Skeletal muscle tissue (tissue), 3 donors: ENCODE measurements at regions not wholly inside any gene's neighbourhood (a gene's known extent, or its start where the extent isn't known, plus 50 kb on each side); places are given as distances from the start of the nearest gene placed in this dataset.

ENCODE experiments used
- H3K27ac ChIP-seq: one replicate; pipeline ENCODE4 v1.7.0; 2013; ENCODE audit warnings: mild to moderate bottlenecking, low read depth, low read length, inconsistent platforms
- H3K27me3 ChIP-seq, 3 donors: one replicate each; pipeline ENCODE4 v1.7.0; 2013; ENCODE audit warnings: low read length in 3 of 3; ENCODE audit not compliant: control insufficient read depth in 3 of 3, insufficient read depth in 3 of 3
- H3K36me3 ChIP-seq, 3 donors: one replicate each; pipeline ENCODE4 v1.7.0; 2013; ENCODE audit warnings: low read length in 3 of 3; ENCODE audit not compliant: control insufficient read depth in 3 of 3, insufficient read depth in 3 of 3
- H3K4me1 ChIP-seq, 3 donors: one replicate each; pipeline ENCODE4 v1.7.0; 2013; ENCODE audit warnings: low read length in 3 of 3, mild to moderate bottlenecking in 3 of 3; ENCODE audit not compliant: control insufficient read depth in 3 of 3, insufficient read depth in 3 of 3
- H3K4me3 ChIP-seq, 3 donors: one replicate each; pipeline ENCODE4 v1.7.0; 2013; ENCODE audit warnings: low read length in 3 of 3
- H3K9ac ChIP-seq, 3 donors: one replicate each; pipeline ENCODE4 v1.7.0; 2013; ENCODE audit warnings: low read length in 3 of 3, mild to moderate bottlenecking in 3 of 3, moderate library complexity in 2 of 3, low read depth in 1 of 3
- H3K9me3 ChIP-seq, 3 donors: one replicate each; pipeline ENCODE4 v1.7.0; 2013; ENCODE audit warnings: low read length in 3 of 3; ENCODE audit not compliant: control insufficient read depth in 3 of 3
- donor health status: Osteomylitis.

DNA sequence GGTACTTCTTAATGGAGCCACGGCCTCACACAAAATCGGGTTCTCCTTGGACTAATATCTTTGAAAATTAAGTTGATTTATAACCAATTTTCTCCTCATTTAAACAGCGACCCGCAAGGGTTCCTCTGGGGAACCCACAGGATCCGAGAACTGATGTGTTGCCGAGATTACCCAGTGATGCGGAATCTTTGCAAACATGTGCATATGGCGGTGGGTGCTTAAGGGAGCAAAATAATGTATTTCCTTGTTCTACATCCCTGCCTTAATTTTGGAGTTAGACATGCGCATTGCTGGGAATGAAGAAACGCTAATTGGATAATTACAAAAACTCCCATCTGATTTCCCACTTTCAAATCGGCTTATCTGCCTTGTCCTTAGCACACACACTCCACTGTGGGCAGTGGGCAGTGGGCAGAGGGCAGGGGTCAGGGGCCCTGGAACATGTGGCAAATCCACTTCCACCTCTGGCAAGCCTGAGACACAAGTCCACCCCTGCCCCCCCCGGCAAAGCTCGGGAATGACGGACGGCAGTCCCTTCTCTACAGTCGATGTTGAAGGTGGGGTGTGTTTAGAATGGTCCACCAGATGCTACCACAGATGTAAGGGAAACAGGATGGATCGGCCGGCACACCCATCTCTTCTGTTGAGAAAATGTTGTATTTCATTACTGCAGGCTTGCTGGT is 137.4 kb upstream of the CDH4 start:
- no peaks in the 10 kb centered on the region for H3K4me1 ChIP-seq
- no peak overlapping the region for H3K4me3 ChIP-seq
- no peaks in the 10 kb centered on the region for H3K9me3 ChIP-seq
- no peaks in the 10 kb centered on the region for H3K36me3 ChIP-seq
- H3K27ac ChIP-seq = no peak overlapping the region
- H3K27me3 ChIP-seq = peaks cover under 1 to 12% (median 6%) of the 10 kb centered on the region in 3 donors
- no peak overlapping the region for H3K9ac ChIP-seq

- Histone ChIP-seq H3K36me3 (no peaks in the 10 kb centered on the region), H3K27ac (no peak overlapping the region), H3K27me3 (peaks cover 5 to 12% (median 6%) of the 10 kb centered on the region in 3 donors), H3K9ac (no peak overlapping the region), H3K4me3 (no peak overlapping the region), H3K4me1 (no peaks in the 10 kb centered on the region), H3K9me3 (no peaks in the 10 kb centered on the region)
These were observed 136.5 kb upstream of the CDH4 start for GRCh38 chr20:61115364-61116065.

DNA sequence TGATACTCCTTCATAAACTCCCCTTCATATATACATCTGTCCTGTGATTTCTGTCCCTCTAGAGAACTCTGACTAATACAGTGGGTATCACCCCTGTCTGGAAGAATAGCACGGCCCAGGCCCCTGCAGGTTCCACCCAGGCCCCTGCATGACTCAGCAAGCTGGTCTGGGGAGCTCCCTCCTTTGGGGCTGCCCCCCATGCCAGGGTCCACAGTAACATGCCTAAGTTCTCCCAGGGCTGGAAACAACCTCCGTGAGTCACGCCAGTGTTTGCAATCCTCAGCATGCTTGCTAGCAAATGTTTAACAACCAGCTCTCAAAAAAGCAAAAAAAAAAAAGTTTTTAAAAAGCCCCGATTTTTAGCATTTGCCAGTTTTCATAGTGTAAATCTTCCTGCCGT is 134.3 kb upstream of the CDH4 start:
- H3K9me3 ChIP-seq = no peaks in the 10 kb centered on the region
- no peak overlapping the region for H3K4me3 ChIP-seq
- peaks cover 5 to 14% (median 6%) of the 10 kb centered on the region in 3 donors for H3K27me3 ChIP-seq
- no peaks in the 10 kb centered on the region for H3K36me3 ChIP-seq
- no peak overlapping the region for H3K27ac ChIP-seq
- no peak overlapping the region for H3K9ac ChIP-seq
- no peaks in the 10 kb centered on the region for H3K4me1 ChIP-seq

DNA sequence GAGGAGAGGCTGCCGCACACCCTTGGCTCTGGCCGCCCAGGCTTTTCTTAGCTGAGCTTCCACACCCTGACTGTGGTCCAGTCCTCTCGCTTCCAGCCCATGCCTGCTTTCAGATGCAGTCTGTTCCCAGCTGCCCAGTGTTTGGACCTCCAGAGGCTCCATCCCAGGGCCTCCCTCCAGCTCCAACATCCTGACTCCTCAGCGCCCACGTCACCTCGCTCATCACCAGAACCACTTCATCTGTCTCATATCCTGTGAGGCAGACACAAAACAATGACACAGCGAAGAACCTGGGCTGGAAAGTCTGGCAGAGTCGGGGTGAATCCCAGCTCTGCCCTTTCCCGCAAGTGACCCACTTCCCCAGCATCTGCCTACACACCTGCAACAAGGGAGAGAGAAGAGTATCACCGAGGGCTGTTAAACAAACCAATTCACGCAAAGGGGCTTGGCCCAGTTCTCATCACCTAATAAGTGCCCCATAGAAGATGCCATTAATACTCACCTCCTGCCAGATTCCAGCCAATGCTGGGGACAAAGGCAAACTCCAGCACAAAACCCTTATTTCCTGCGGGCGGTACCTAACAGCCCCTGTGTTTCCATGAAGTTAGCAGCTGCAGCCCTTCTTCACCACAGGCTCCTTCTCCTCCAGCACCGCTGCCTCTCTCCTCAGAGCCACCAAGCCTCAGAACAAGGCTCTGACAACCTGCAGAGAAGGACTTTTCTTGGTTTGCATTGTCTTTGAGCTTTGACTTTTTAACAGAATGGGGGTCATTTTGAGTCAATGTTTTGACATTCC is 133.4 kb upstream of the CDH4 start:
- H3K9me3 ChIP-seq = no peaks in the 10 kb centered on the region

GRCh38 chr20:61119273-61119672 is 132.8 kb upstream of the CDH4 start:
- Histone ChIP-seq H3K27me3 (peaks cover 4 to 8% (median 5%) of the 10 kb centered on the region in 3 donors), H3K4me1 (no peaks in the 10 kb centered on the region), H3K9ac (no peak overlapping the region), H3K36me3 (no peaks in the 10 kb centered on the region), H3K27ac (no peak overlapping the region), H3K9me3 (no peaks in the 10 kb centered on the region), H3K4me3 (no peak overlapping the region)

More for the DNA sequence above, 133.4 kb upstream of the CDH4 start:
- no peak overlapping the region for H3K27ac ChIP-seq
- peaks cover 5 to 11% (median 6%) of the 10 kb centered on the region in 3 donors for H3K27me3 ChIP-seq
- no peak overlapping the region for H3K9ac ChIP-seq
- no peaks in the 10 kb centered on the region for H3K36me3 ChIP-seq
- H3K4me1 ChIP-seq = no peaks in the 10 kb centered on the region
- no peak overlapping the region for H3K4me3 ChIP-seq

DNA sequence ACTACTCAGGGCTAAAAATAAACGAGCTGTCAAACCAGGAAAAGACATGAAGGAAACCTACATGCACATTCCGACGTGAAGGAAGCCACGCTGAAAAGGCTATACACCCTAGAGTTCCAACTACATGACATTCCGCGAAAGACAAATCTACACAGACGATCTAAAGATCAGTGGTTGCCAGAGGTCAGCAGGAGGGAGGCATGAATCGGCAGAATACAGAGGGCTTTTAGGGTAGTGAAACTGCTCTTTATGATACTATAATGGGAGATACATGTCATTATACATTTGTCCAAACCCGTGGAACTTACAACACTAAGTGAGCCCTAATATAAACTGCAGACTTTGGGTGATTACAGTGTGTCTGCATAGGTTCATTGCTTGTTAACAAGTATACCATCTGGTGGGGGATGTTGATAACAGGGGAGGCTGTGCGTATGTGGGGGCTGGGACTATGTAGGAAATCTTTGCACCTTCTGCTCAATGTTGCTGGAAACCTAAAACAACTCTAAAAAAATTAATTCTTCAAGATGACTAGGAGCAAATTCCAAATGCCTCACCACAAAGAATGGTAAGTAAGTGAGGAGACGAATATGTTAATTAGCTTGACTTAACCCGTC is 132.2 kb upstream of the CDH4 start:
- Histone ChIP-seq H3K27ac (no peak overlapping the region), H3K9ac (no peak overlapping the region), H3K27me3 (peaks cover 4 to 6% (median 5%) of the 10 kb centered on the region in 3 donors), H3K4me3 (no peak overlapping the region), H3K9me3 (no peaks in the 10 kb centered on the region), H3K36me3 (no peaks in the 10 kb centered on the region), H3K4me1 (no peaks in the 10 kb centered on the region)

GRCh38 chr20:61120595-61121515 is 131.2 kb upstream of the CDH4 start:
- Histone ChIP-seq H3K27ac (no peak overlapping the region), H3K9me3 (no peaks in the 10 kb centered on the region)

DNA sequence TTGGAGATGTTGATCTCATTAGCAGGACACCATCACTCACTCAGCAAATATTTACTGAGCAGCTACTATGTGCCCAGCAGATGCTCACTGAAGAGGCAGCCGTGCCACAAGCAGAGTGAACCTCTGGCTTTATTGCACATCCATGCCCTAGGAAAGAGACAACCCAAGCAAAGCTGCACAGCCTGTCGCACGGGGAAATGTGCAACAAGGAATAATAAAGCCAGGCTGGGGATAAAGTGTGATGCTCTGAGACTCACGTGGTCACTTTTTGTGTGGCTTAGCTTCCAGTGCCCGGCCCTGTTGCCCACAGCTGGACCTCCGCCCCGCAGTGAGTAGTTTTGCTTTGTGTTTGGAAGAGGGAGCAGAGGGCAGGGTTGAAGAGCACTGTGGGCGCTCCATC is 130.4 kb upstream of the CDH4 start:
- no peak overlapping the region for H3K27ac ChIP-seq
- H3K9ac ChIP-seq = no peak overlapping the region
- peaks cover 4 to 5% (median 5%) of the 10 kb centered on the region in 3 donors for H3K27me3 ChIP-seq
- no peaks in the 10 kb centered on the region for H3K36me3 ChIP-seq
- no peak overlapping the region for H3K4me3 ChIP-seq
- no peaks in the 10 kb centered on the region for H3K4me1 ChIP-seq
- H3K9me3 ChIP-seq = no peaks in the 10 kb centered on the region

More at GRCh38 chr20:61120595-61121515, 131.2 kb upstream of the CDH4 start:
- no peaks in the 10 kb centered on the region for H3K36me3 ChIP-seq
- H3K4me3 ChIP-seq = no peak overlapping the region
- peaks cover 4 to 5% (median 5%) of the 10 kb centered on the region in 3 donors for H3K27me3 ChIP-seq
- H3K9ac ChIP-seq = no peak overlapping the region
- no peaks in the 10 kb centered on the region for H3K4me1 ChIP-seq

DNA sequence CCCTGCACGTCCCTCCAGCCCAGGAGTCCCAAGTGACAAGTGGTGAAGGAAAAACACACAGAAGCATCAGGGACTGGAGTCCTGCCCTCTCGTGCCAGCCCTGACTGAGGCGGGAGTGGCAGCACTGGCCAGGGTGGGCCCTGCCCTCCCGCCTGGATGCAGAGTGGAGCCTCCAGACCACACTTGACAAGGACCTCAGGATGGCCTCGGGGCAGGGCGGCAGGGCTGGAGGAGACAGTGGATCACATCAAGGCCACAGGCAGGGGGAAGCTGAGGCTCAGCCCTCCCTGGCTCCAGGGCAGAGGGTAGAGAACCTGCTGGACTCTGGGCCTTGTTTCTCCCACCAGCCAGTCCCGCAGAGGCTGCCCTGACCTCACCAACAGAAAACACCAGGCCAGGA is 128.8 kb upstream of the CDH4 start:
- Histone ChIP-seq H3K36me3 (no peaks in the 10 kb centered on the region), H3K27me3 (peaks cover 2 to 5% (median 4%) of the 10 kb centered on the region in 3 donors), H3K9ac (no peak overlapping the region), H3K4me1 (no peaks in the 10 kb centered on the region), H3K4me3 (no peak overlapping the region), H3K27ac (no peak overlapping the region), H3K9me3 (no peaks in the 10 kb centered on the region)
